IMR-90 (cell line): ENCODE measurements at regions not wholly inside any gene's neighbourhood (a gene's known extent, or its start where the extent isn't known, plus 50 kb on each side); places are given as distances from the start of the nearest gene placed in this dataset.

Experiments used
- ATAC-seq: fragments of 200-7000 bp; cut with Tn5 transposase; 2 replicates; pipeline ENCODE4 v1.9.1; 2020; ENCODE audit warnings: low read depth, mild to moderate bottlenecking, moderate library complexity
- BruUV-seq: library from RNA; stranded (reverse); fragments of 400-500 nt; replicated peaks from 2 replicates; lab custom pipeline; 2021; lab: Mats Ljungman, UMichigan
- CTCF ChIA-PET: fragments of 300-600 bp; formaldehyde crosslinking; extraction: SDS; loops from one replicate; lab custom pipeline; 2021; ENCODE audit warnings: antibody characterized with exemption; lab: Yijun Ruan, JAX
- POLR2A ChIA-PET: fragments of 300-600 bp; sonication (Branson Sonifier 250); formaldehyde crosslinking; loops from one replicate; lab custom pipeline; 2022; ENCODE audit warnings: antibody characterized with exemption; ENCODE audit not compliant: unreplicated experiment; lab: Charles Lee
- DNase-seq: peaks from one replicate; pipeline ENCODE4 v3.0.0; 2013
- H2AFZ ChIP-seq: replicated peaks from 2 replicates; pipeline ENCODE3; 2013; ENCODE audit warnings: low read length, mild to moderate bottlenecking; ENCODE audit not compliant: poor library complexity
- H2AK5ac ChIP-seq: 2 replicates; pipeline ENCODE4 v1.6.1; 2013; ENCODE audit warnings: low read depth, low read length, inconsistent platforms
- H2AK9ac ChIP-seq: replicated peaks from 2 replicates; pipeline ENCODE3; 2013; ENCODE audit warnings: mild to moderate bottlenecking, low read depth, low read length, moderate library complexity; ENCODE audit not compliant: poor library complexity
- H2BK120ac ChIP-seq: 2 replicates; pipeline ENCODE4 v1.6.1; 2013; ENCODE audit warnings: low read depth, low read length, inconsistent platforms
- H2BK15ac ChIP-seq: 3 replicates; pipeline ENCODE4 v1.6.1; 2013; ENCODE audit warnings: low read depth, low read length, inconsistent platforms
- H2BK20ac ChIP-seq: 2 replicates; pipeline ENCODE4 v1.6.1; 2013; ENCODE audit warnings: low read depth, mild to moderate bottlenecking, inconsistent platforms, low read length, moderate library complexity
- H2BK5ac ChIP-seq: 2 replicates; pipeline ENCODE4 v1.6.1; 2013; ENCODE audit warnings: mild to moderate bottlenecking, low read depth, low read length, inconsistent platforms; ENCODE audit not compliant: poor library complexity, severe bottlenecking
- H3K14ac ChIP-seq: replicated peaks from 2 replicates; pipeline ENCODE4 v1.6.1; 2013; ENCODE audit warnings: low read depth, low read length, inconsistent platforms
- H3K18ac ChIP-seq: 2 replicates; pipeline ENCODE4 v1.6.1; 2013; ENCODE audit warnings: low read depth, low read length, control low read depth
- H3K23ac ChIP-seq: 2 replicates; pipeline ENCODE4 v1.6.1; 2013; ENCODE audit warnings: low read depth, low read length, inconsistent platforms
- H3K27ac ChIP-seq: 2 replicates; pipeline ENCODE4 v1.5.1; 2013; ENCODE audit warnings: mild to moderate bottlenecking, control low read depth, low read length; ENCODE audit not compliant: insufficient read depth
- H3K27me3 ChIP-seq: 2 replicates; pipeline ENCODE4 v1.6.1; 2013; ENCODE audit warnings: low read length; ENCODE audit not compliant: control insufficient read depth, insufficient read depth
- H3K36me3 ChIP-seq: 2 replicates; pipeline ENCODE4 v1.6.1; 2013; ENCODE audit warnings: low read length, mixed read lengths; ENCODE audit not compliant: control insufficient read depth, insufficient read depth
- H3K4ac ChIP-seq: 2 replicates; pipeline ENCODE4 v1.6.1; 2013; ENCODE audit warnings: low read depth, low read length, inconsistent platforms
- H3K4me1 ChIP-seq: 2 replicates; pipeline ENCODE4 v1.6.1; 2013; ENCODE audit warnings: low read length, mixed read lengths; ENCODE audit not compliant: control insufficient read depth, insufficient read depth
- H3K4me2 ChIP-seq: 2 replicates; pipeline ENCODE4 v1.6.1; 2013; ENCODE audit warnings: low read depth, mild to moderate bottlenecking, control low read depth, low read length, moderate library complexity
- H3K4me3 ChIP-seq: 2 replicates; pipeline ENCODE4 v1.5.1; 2013; ENCODE audit warnings: low read depth, mild to moderate bottlenecking, control low read depth, low read length, moderate library complexity; ENCODE audit not compliant: insufficient read depth
- H3K56ac ChIP-seq: 2 replicates; pipeline ENCODE4 v1.6.1; 2013; ENCODE audit warnings: low read length, inconsistent platforms; ENCODE audit not compliant: insufficient read depth; ENCODE audit errors: extremely low read depth
- H3K79me1 ChIP-seq, 2 experiments: 2 replicates each; pipeline ENCODE4 v1.6.1; 2013; ENCODE audit warnings: low read length in 2 of 2, inconsistent platforms in 1 of 2, low read depth in 1 of 2
- H3K9ac ChIP-seq: 2 replicates; pipeline ENCODE4 v1.6.1; 2013; ENCODE audit warnings: low read depth, low read length, control low read depth
- H3K9me1 ChIP-seq: 2 replicates; pipeline ENCODE4 v1.6.1; 2013; ENCODE audit warnings: low read length, inconsistent platforms; ENCODE audit not compliant: insufficient read depth
- H3K9me3 ChIP-seq: 2 replicates; pipeline ENCODE4 v1.6.1; 2013; ENCODE audit warnings: low read length; ENCODE audit not compliant: control insufficient read depth, insufficient read depth
- H4K20me1 ChIP-seq: 2 replicates; pipeline ENCODE4 v1.6.1; 2013; ENCODE audit warnings: low read length, inconsistent platforms; ENCODE audit not compliant: insufficient read depth
- H4K5ac ChIP-seq: 2 replicates; pipeline ENCODE4 v1.6.1; 2013; ENCODE audit warnings: mild to moderate bottlenecking, low read depth, low read length, control low read depth
- H4K8ac ChIP-seq, 2 experiments: 2 replicates each; pipeline ENCODE4 v1.6.1; 2013; ENCODE audit warnings: low read depth in 2 of 2, low read length in 2 of 2, control low read depth in 1 of 2, inconsistent platforms in 1 of 2
- H4K91ac ChIP-seq: 2 replicates; pipeline ENCODE4 v1.6.1; 2013; ENCODE audit warnings: low read depth, low read length, inconsistent platforms; ENCODE audit not compliant: insufficient read depth
- BHLHE40 ChIP-seq: fragments of 150-350 bp; IDR thresholded peaks from 2 replicates; pipeline ENCODE4 v1.6.1; 2016; ENCODE audit warnings: mild to moderate bottlenecking, low read depth, low read length
- MAZ ChIP-seq: IDR thresholded peaks from 2 replicates; pipeline ENCODE4 v1.6.1; 2012; ENCODE audit warnings: low read depth, mild to moderate bottlenecking, low read length, improper control_type of control experiment, moderate library complexity, borderline replicate concordance
- POLR2A ChIP-seq: IDR thresholded peaks from 2 replicates; pipeline ENCODE4 v1.6.1; 2012; ENCODE audit warnings: mild to moderate bottlenecking, low read depth, low read length
- RAD21 ChIP-seq: IDR thresholded peaks from 2 replicates; pipeline ENCODE4 v1.6.1; 2012; ENCODE audit warnings: low read length, improper control_type of control experiment
- RCOR1 ChIP-seq: IDR thresholded peaks from 2 replicates; pipeline ENCODE4 v1.6.1; 2012; ENCODE audit warnings: mild to moderate bottlenecking, low read length, improper control_type of control experiment; ENCODE audit not compliant: insufficient replicate concordance
- RFX5 ChIP-seq: IDR thresholded peaks from 2 replicates; pipeline ENCODE4 v1.8.0; 2012; ENCODE audit warnings: low read depth, mild to moderate bottlenecking, low read length, moderate library complexity
- WGBS, 2 experiments: methylation state at CpG; one replicate each; pipeline versions ENCODE4 v1.1.5 to v1.1.7; 2013; ENCODE audit warnings: missing lambda C conversion rate in 2 of 2; ENCODE audit not compliant: insufficient read length in 1 of 2; ENCODE audit errors: extremely low coverage in 2 of 2; 5-methylcytosine and 5-hydroxymethylcytosine counted together
- dilution Hi-C: fragments of 300-500 bp; cut with HindIII; formaldehyde crosslinking; loops from one replicate; pipeline ENCODE4 v1.14.3; 2018; ENCODE audit warnings: low sequenced_read_pairs; ENCODE audit not compliant: unreplicated experiment
- in situ Hi-C: fragments of 300-500 bp; cut with MboI; formaldehyde crosslinking; loops from 3 replicates; pipeline ENCODE4 v1.14.3; 2019; ENCODE audit warnings: low sequenced_read_pairs, inconsistent platforms, mixed read lengths
- intact Hi-C: fragments of 100-400 bp; cut with micrococcal nuclease; formaldehyde crosslinking; loops from 2 replicates; pipeline ENCODE4 v1.10.0; 2022
- TF ChIP-seq, protein P1 (sequence below): fragments of 150-350 bp; IDR thresholded peaks from 2 replicates; pipeline ENCODE4 v1.6.1; 2017; ENCODE audit warnings: mild to moderate bottlenecking, antibody characterized with exemption, low read length, low read depth
- TF ChIP-seq, protein P2 (sequence below): conservative IDR thresholded peaks from 2 replicates; pipeline ENCODE4 v1.5.1; 2012; ENCODE audit warnings: mild to moderate bottlenecking, low read depth, low read length, improper control_type of control experiment

DNA sequence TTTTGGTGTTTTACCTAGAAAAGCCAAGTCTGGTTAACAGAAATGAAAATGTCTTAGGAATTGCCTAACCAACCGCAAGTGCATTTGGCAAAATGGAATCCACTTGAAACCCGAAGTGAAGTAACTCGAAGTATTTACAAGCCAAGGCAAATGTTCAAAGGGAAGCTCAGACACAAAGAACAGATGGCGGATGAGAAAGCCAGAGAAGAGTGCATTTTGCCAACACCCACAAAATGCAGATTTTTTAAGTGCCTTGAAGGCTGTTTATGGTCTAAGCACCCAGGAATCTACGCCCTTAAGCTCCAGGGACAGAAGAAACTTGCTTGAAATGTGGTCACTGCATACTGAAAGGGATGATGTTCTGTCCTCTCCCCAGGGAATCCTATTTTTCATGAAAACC, 70.0 kb upstream of the TBXT start:
- Histone ChIP-seq H3K14ac (no peak overlapping the region), H3K4ac (no peak overlapping the region), H4K5ac (no peak overlapping the region), H2AFZ (no peak overlapping the region), H3K4me3 (no peak overlapping the region), H3K9ac (no peak overlapping the region), H3K4me1 (no peaks in the 10 kb centered on the region), H3K4me2 (no peak overlapping the region), H2BK5ac (no peak overlapping the region), H3K9me3 (no peaks in the 10 kb centered on the region), H4K20me1 (no peaks in the 10 kb centered on the region), H3K79me1 (no peaks in the 10 kb centered on the region), H2BK120ac (no peak overlapping the region), H3K27me3 (peaks cover 20% of the 10 kb centered on the region), H3K18ac (no peak overlapping the region), H3K23ac (no peak overlapping the region), H2AK5ac (no peak overlapping the region), H3K56ac (no peak overlapping the region), H3K9me1 (no peaks in the 10 kb centered on the region), H2BK15ac (no peak overlapping the region), H3K36me3 (no peaks in the 10 kb centered on the region), H4K91ac (no peak overlapping the region), H2BK20ac (no peak overlapping the region), H2AK9ac (no peak overlapping the region), H4K8ac (no peak overlapping the region), H3K27ac (no peak overlapping the region)
- no peak for TF ChIP-seq RAD21
- no peak for TF ChIP-seq MAZ
- no peak for TF ChIP-seq RFX5
- TF ChIP-seq RCOR1 = no peak
- TF ChIP-seq, protein P1, sequence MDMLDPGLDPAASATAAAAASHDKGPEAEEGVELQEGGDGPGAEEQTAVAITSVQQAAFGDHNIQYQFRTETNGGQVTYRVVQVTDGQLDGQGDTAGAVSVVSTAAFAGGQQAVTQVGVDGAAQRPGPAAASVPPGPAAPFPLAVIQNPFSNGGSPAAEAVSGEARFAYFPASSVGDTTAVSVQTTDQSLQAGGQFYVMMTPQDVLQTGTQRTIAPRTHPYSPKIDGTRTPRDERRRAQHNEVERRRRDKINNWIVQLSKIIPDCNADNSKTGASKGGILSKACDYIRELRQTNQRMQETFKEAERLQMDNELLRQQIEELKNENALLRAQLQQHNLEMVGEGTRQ = no peak
- TF ChIP-seq, protein P2, sequence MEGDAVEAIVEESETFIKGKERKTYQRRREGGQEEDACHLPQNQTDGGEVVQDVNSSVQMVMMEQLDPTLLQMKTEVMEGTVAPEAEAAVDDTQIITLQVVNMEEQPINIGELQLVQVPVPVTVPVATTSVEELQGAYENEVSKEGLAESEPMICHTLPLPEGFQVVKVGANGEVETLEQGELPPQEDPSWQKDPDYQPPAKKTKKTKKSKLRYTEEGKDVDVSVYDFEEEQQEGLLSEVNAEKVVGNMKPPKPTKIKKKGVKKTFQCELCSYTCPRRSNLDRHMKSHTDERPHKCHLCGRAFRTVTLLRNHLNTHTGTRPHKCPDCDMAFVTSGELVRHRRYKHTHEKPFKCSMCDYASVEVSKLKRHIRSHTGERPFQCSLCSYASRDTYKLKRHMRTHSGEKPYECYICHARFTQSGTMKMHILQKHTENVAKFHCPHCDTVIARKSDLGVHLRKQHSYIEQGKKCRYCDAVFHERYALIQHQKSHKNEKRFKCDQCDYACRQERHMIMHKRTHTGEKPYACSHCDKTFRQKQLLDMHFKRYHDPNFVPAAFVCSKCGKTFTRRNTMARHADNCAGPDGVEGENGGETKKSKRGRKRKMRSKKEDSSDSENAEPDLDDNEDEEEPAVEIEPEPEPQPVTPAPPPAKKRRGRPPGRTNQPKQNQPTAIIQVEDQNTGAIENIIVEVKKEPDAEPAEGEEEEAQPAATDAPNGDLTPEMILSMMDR = no peak
- TF ChIP-seq POLR2A = no peak
- TF ChIP-seq BHLHE40 = no peak
- no peak for ATAC-seq
- CTCF ChIA-PET = no interaction called here
- intact Hi-C loops (no loop called here), dilution Hi-C loops (no loop called here), in situ Hi-C loops (no loop called here)
- BruUV-seq = no TSS peak
- POLR2A ChIA-PET = no interaction called here
- WGBS, 2 experiments = no CpG with 5 or more reads among the region's 5 CpGs
- DNase-seq = no peak
